Neural progenitor cell (in vitro differentiated cells): ENCODE measurements at regions not wholly inside any gene's neighbourhood (a gene's known extent, or its start where the extent isn't known, plus 50 kb on each side); places are given as distances from the start of the nearest gene placed in this dataset.

Source experiments
- DNase-seq: peaks from one replicate; pipeline ENCODE4 v3.0.0-alpha.2; 2016; ENCODE audit warnings: low spot score
- H2AFZ ChIP-seq: fragments of 200-600 bp; sonication (generic); replicated peaks from 2 replicates; pipeline ENCODE4 v1.6.1; 2016; ENCODE audit warnings: antibody characterized with exemption
- H3F3A ChIP-seq: fragments of 200-600 bp; sonication (generic); 2 replicates; pipeline ENCODE4 v1.6.1; 2016; ENCODE audit warnings: antibody characterized with exemption, low read depth
- H3K27ac ChIP-seq: fragments of 200-600 bp; sonication (generic); 2 replicates; pipeline ENCODE4 v1.5.1; 2016; ENCODE audit warnings: mild to moderate bottlenecking
- H3K27me3 ChIP-seq: fragments of 200-600 bp; sonication (generic); 2 replicates; pipeline ENCODE4 v1.6.1; 2016; ENCODE audit warnings: mild to moderate bottlenecking, moderate library complexity
- H3K36me3 ChIP-seq: fragments of 200-600 bp; sonication (generic); 2 replicates; pipeline ENCODE4 v1.5.1; 2016
- H3K4me1 ChIP-seq: fragments of 200-600 bp; sonication (generic); 2 replicates; pipeline ENCODE4 v1.6.1; 2016; ENCODE audit warnings: mixed run types
- H3K4me2 ChIP-seq: fragments of 200-600 bp; sonication (generic); 2 replicates; pipeline ENCODE4 v1.6.1; 2016
- H3K4me3 ChIP-seq: fragments of 200-600 bp; sonication (generic); 2 replicates; pipeline ENCODE4 v1.5.1; 2016
- H3K79me2 ChIP-seq: fragments of 200-600 bp; sonication (generic); 2 replicates; pipeline ENCODE4 v1.6.1; 2016; ENCODE audit warnings: low read depth
- H3K9ac ChIP-seq: fragments of 200-600 bp; sonication (generic); 2 replicates; pipeline ENCODE4 v1.6.1; 2016
- H3K9me3 ChIP-seq: fragments of 200-600 bp; sonication (generic); 2 replicates; pipeline ENCODE4 v1.5.1; 2016; ENCODE audit warnings: low read depth
- H4K20me1 ChIP-seq: fragments of 200-600 bp; sonication (generic); 2 replicates; pipeline ENCODE4 v1.6.1; 2016; ENCODE audit warnings: low read depth
- H3K27ac Mint-ChIP-seq: 3 replicates; pipeline ENCODE4 v1.8.0; 2021; ENCODE audit warnings: mixed read lengths
- H3K27me3 Mint-ChIP-seq: 2 replicates; pipeline ENCODE4 v1.8.0; 2022; ENCODE audit warnings: low read depth, mild to moderate bottlenecking, inconsistent platforms, moderate library complexity, mixed read lengths; ENCODE audit not compliant: insufficient read depth
- H3K36me3 Mint-ChIP-seq: 3 replicates; pipeline ENCODE4 v1.8.0; 2021; ENCODE audit warnings: mixed read lengths
- H3K4me1 Mint-ChIP-seq: 3 replicates; pipeline ENCODE4 v1.8.0; 2021; ENCODE audit warnings: mixed read lengths
- H3K4me3 Mint-ChIP-seq: 3 replicates; pipeline ENCODE4 v1.8.0; 2021; ENCODE audit warnings: mild to moderate bottlenecking, moderate library complexity, mixed read lengths
- H3K9me3 Mint-ChIP-seq: 3 replicates; pipeline ENCODE4 v1.8.0; 2020; ENCODE audit warnings: mixed read lengths
- CTCF ChIP-seq: fragments of 200-600 bp; sonication (generic); IDR thresholded peaks from 2 replicates; pipeline ENCODE4 v1.5.1; 2017; ENCODE audit warnings: antibody characterized with exemption, mild to moderate bottlenecking
- EZH2 ChIP-seq: fragments of 200-600 bp; sonication (generic); IDR thresholded peaks from 2 replicates; pipeline ENCODE4 v1.6.1; 2017; ENCODE audit warnings: antibody characterized with exemption, mild to moderate bottlenecking, moderate library complexity
- EZH2phosphoT487 ChIP-seq: fragments of 200-600 bp; sonication (generic); IDR thresholded peaks from 2 replicates; pipeline ENCODE4 v1.6.1; 2017; ENCODE audit warnings: antibody characterized with exemption

GRCh38 chr9:129442803-129443511 lies 177.9 kb downstream of the C9orf50 start:
- Histone ChIP-seq H3K9ac (no peak overlapping the region), H3F3A (peaks cover 38% of the 10 kb centered on the region), H2AFZ (no peak overlapping the region), H3K27ac (no peak overlapping the region), H3K9me3 (no peaks in the 10 kb centered on the region), H3K27me3 (peaks cover 29% of the 10 kb centered on the region), H3K79me2 (no peaks in the 10 kb centered on the region), H3K4me1 (peaks cover 16% of the 10 kb centered on the region), H3K4me3 (no peak overlapping the region), H3K36me3 (no peaks in the 10 kb centered on the region), H4K20me1 (no peaks in the 10 kb centered on the region), H3K4me2 (no peak overlapping the region)
- Mint-ChIP-seq H3K27ac (peak overlapping the region; percentile 91), H3K4me3 (no peak overlapping the region), H3K36me3 (no peaks in the 10 kb centered on the region), H3K27me3 (peaks cover 34% of the 10 kb centered on the region), H3K4me1 (peaks cover 56% of the 10 kb centered on the region), H3K9me3 (peaks cover 6% of the 10 kb centered on the region)
- no peak for DNase-seq
- TF ChIP-seq EZH2phosphoT487 = no peak
- no peak for TF ChIP-seq EZH2
- no peak for TF ChIP-seq CTCF

- peaks cover 6% of the 10 kb centered on the region for H3K9me3 Mint-ChIP-seq
- TF ChIP-seq EZH2phosphoT487 = no peak
- no peak for TF ChIP-seq EZH2
- no peak for TF ChIP-seq CTCF
- no peak overlapping the region for H3K4me3 Mint-ChIP-seq
- peaks cover 40% of the 10 kb centered on the region for H3K27me3 ChIP-seq
- peak overlapping the region; percentile 60 for H3K27ac Mint-ChIP-seq
- no peak overlapping the region for H3K4me2 ChIP-seq
- H3F3A ChIP-seq = peaks cover 41% of the 10 kb centered on the region
- peaks cover 34% of the 10 kb centered on the region for H3K27me3 Mint-ChIP-seq
- H3K4me1 Mint-ChIP-seq = peaks cover 57% of the 10 kb centered on the region
- H2AFZ ChIP-seq = no peak overlapping the region
- no peak overlapping the region for H3K27ac ChIP-seq
- H3K9me3 ChIP-seq = no peaks in the 10 kb centered on the region
- H3K4me3 ChIP-seq = no peak overlapping the region
- no peak for DNase-seq
- H3K4me1 ChIP-seq = peaks cover 24% of the 10 kb centered on the region
- no peak overlapping the region for H3K9ac ChIP-seq
- no peaks in the 10 kb centered on the region for H3K36me3 Mint-ChIP-seq
- H3K79me2 ChIP-seq = no peaks in the 10 kb centered on the region
- no peaks in the 10 kb centered on the region for H3K36me3 ChIP-seq
- no peaks in the 10 kb centered on the region for H4K20me1 ChIP-seq
Measured at GRCh38 chr9:129441852-129442251, 179.0 kb downstream of the C9orf50 start.

- peaks cover 50% of the 10 kb centered on the region for H3F3A ChIP-seq
- no peak overlapping the region for H2AFZ ChIP-seq
- no peaks in the 10 kb centered on the region for H3K36me3 ChIP-seq
- H3K27me3 Mint-ChIP-seq = peaks cover 35% of the 10 kb centered on the region
- peaks cover 64% of the 10 kb centered on the region for H3K4me1 Mint-ChIP-seq
- H4K20me1 ChIP-seq = no peaks in the 10 kb centered on the region
- peak overlapping the region; percentile 64 for H3K4me3 Mint-ChIP-seq
- no peak for DNase-seq
- no peaks in the 10 kb centered on the region for H3K79me2 ChIP-seq
- H3K27ac Mint-ChIP-seq = peak overlapping the region; percentile 81
- TF ChIP-seq EZH2 = no peak
- no peak for TF ChIP-seq EZH2phosphoT487
- no peak for TF ChIP-seq CTCF
- H3K9ac ChIP-seq = no peak overlapping the region
- H3K9me3 Mint-ChIP-seq = peaks cover 2% of the 10 kb centered on the region
- H3K9me3 ChIP-seq = no peaks in the 10 kb centered on the region
- no peaks in the 10 kb centered on the region for H3K36me3 Mint-ChIP-seq
- no peak overlapping the region for H3K27ac ChIP-seq
- H3K4me2 ChIP-seq = no peak overlapping the region
- H3K4me1 ChIP-seq = peaks cover 33% of the 10 kb centered on the region
- peaks cover 52% of the 10 kb centered on the region for H3K27me3 ChIP-seq
- no peak overlapping the region for H3K4me3 ChIP-seq
Measured at GRCh38 chr9:129440435-129441186, 180.3 kb downstream of the C9orf50 start.
